Nephron (organoid): ENCODE measurements at regions not wholly inside any gene's neighbourhood (a gene's known extent, or its start where the extent isn't known, plus 50 kb on each side); places are given as distances from the start of the nearest gene placed in this dataset.
"Not testable (repeated sequence)": the region's sequence is repeated elsewhere in the genome, so short reads cannot be mapped to it uniquely, and the experiment has no call there.

Source experiments
- H3K27ac Mint-ChIP-seq, 3 experiments: 2 replicates each; pipeline ENCODE4 v1.8.0; 2020; ENCODE audit warnings: mixed read lengths in 3 of 3, mild to moderate bottlenecking in 2 of 3, moderate library complexity in 1 of 3
- H3K27me3 Mint-ChIP-seq: 2 replicates; pipeline ENCODE4 v1.8.0; 2021; ENCODE audit warnings: low read depth, mild to moderate bottlenecking, moderate library complexity, mixed read lengths
- H3K36me3 Mint-ChIP-seq: 2 replicates; pipeline ENCODE4 v1.8.0; 2020; ENCODE audit warnings: low read depth, mixed read lengths
- H3K4me1 Mint-ChIP-seq: 2 replicates; pipeline ENCODE4 v1.8.0; 2020; ENCODE audit warnings: mixed read lengths
- H3K4me3 Mint-ChIP-seq, 3 experiments: 2 replicates each; pipeline ENCODE4 v1.8.0; 2020; ENCODE audit warnings: mild to moderate bottlenecking in 3 of 3, mixed read lengths in 3 of 3, moderate library complexity in 2 of 3
- H3K9me3 Mint-ChIP-seq: 2 replicates; pipeline ENCODE4 v1.8.0; 2020; ENCODE audit warnings: mixed read lengths
- TF ChIP-seq, protein P1 (sequence below), 3 experiments: fragments of 200-600 bp; sonication (generic); IDR thresholded peaks; one replicate each; pipeline ENCODE4 v1.5.0; 2021; ENCODE audit warnings: antibody characterized with exemption in 3 of 3; ENCODE audit not compliant: unreplicated experiment in 3 of 3

DNA sequence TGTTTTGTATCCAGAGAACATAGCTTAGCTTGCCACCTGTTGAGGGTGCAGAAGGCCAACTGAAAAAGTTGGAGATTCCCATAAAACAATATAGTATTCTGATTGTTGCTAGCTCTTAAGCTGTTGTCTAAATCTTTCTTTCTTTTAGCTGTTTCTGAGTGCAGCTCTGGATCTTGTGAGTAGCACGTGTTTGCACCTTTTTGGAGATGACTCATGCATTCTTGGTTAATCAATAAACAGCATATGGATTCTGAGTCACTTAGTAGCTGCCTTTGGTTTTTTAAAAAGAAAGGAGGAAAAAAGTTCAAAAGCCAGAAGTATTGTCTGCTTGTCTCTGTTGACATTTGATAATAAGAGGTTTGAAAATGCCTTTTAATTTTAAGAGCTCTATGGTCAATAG lies 483.0 kb upstream of the FSIP2 start:
- TF ChIP-seq, protein P1, sequence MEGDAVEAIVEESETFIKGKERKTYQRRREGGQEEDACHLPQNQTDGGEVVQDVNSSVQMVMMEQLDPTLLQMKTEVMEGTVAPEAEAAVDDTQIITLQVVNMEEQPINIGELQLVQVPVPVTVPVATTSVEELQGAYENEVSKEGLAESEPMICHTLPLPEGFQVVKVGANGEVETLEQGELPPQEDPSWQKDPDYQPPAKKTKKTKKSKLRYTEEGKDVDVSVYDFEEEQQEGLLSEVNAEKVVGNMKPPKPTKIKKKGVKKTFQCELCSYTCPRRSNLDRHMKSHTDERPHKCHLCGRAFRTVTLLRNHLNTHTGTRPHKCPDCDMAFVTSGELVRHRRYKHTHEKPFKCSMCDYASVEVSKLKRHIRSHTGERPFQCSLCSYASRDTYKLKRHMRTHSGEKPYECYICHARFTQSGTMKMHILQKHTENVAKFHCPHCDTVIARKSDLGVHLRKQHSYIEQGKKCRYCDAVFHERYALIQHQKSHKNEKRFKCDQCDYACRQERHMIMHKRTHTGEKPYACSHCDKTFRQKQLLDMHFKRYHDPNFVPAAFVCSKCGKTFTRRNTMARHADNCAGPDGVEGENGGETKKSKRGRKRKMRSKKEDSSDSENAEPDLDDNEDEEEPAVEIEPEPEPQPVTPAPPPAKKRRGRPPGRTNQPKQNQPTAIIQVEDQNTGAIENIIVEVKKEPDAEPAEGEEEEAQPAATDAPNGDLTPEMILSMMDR (IDR thresholded peaks at IDR 0.05; ENCODE audit: unreplicated experiment in 3 of 3) = no peak
- Mint-ChIP-seq H3K4me1 (no peaks in the 10 kb centered on the region), H3K4me3 (no peak overlapping the region), H3K36me3 (no peaks in the 10 kb centered on the region), H3K27me3 (no peaks in the 10 kb centered on the region), H3K27ac (peak overlapping the region in 2 of 3 experiments; percentile 71 to 84), H3K9me3 (no peaks in the 10 kb centered on the region)

DNA sequence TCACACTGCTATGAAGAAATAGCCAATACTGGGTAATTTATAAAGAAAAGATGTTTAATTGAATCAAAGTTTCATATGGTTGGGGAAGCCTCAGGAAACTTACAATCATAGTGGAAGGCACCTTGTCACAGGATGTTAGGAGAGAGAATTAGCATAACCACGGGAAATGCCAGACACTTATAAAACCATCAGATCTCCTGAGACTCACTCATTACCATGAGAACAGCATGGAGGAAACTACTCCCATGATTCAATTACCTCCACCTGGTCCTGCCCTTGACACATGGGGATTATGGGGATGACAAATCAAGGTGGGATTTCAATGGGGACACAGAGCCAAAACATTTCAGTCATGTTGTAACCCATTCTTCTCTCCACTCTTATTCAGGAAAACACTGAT lies 472.9 kb upstream of the FSIP2 start:
- Mint-ChIP-seq H3K9me3 (no peaks in the 10 kb centered on the region), H3K4me1 (no peaks in the 10 kb centered on the region), H3K4me3 (no peak overlapping the region), H3K36me3 (no peaks in the 10 kb centered on the region), H3K27ac (no peak overlapping the region), H3K27me3 (no peaks in the 10 kb centered on the region)
- TF ChIP-seq, protein P1 (IDR thresholded peaks at IDR 0.05; ENCODE audit: unreplicated experiment in 3 of 3) = no peak

DNA sequence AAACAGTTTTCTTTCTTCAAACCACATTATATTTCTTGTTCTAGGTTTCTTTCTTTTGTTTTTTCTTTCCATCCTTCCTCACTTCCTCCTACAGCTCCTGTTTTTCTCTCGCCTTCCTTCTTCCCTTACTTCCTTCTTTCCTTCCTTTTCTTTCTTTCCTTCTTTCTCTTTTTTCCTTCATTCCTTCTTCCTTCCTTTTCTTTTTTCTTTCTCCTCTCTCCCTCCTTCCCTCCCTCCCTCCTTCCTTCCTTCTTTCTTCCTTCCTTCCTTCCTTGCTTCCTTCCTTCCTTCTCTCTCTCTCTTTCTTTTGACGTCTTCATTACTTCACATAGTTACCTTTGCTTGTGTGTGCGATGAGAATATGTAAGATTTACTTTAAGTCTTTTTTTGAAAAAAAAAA lies 470.0 kb upstream of the FSIP2 start:
- H3K27ac Mint-ChIP-seq = no peak overlapping the region
- H3K4me1 Mint-ChIP-seq = no peaks in the 10 kb centered on the region
- H3K27me3 Mint-ChIP-seq = no peaks in the 10 kb centered on the region
- TF ChIP-seq, protein P1 (IDR thresholded peaks at IDR 0.05; ENCODE audit: unreplicated experiment in 3 of 3) = no peak
- no peak overlapping the region for H3K4me3 Mint-ChIP-seq
- no peaks in the 10 kb centered on the region for H3K9me3 Mint-ChIP-seq
- H3K36me3 Mint-ChIP-seq = no peaks in the 10 kb centered on the region

DNA sequence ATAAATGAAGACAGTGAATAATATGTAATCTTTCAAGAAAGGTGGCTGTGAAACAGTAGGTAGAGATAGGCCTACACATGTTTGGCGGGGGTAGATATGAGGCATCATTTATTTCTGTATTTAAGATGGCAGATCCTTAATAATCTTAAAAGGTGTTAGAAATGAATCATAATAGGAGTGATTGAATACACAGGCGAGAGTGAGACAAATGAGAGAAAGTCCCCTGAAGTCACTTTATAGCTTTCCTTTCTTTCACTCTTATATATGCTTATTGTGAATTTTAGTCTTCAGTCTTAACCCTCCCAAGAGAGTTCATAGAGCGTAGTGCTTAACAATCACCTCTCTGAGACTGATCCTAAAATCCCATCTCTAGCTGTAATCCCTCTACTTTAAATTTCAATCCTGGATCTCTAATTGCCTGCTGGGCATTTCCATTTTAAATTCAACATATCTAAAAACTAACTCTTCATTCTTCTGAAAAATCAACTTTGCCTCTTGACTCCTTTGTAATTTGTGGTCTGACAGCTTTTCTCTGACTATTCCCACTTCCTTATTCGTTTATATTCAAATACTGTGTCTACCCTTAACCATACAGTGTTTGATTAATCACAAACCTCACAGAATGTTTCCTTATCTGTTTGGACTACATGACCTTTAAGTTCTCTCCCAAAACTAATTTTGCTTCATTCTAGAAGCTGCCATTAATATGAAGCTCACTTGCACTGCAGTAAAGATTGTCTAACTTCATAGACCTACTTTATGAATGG lies 463.7 kb upstream of the FSIP2 start:
- TF ChIP-seq, protein P1 (IDR thresholded peaks at IDR 0.05; ENCODE audit: unreplicated experiment in 3 of 3) = no peak
- Mint-ChIP-seq H3K36me3 (no peaks in the 10 kb centered on the region), H3K4me3 (no peak overlapping the region), H3K4me1 (no peaks in the 10 kb centered on the region), H3K27ac (no peak overlapping the region), H3K9me3 (no peaks in the 10 kb centered on the region), H3K27me3 (no peaks in the 10 kb centered on the region)

DNA sequence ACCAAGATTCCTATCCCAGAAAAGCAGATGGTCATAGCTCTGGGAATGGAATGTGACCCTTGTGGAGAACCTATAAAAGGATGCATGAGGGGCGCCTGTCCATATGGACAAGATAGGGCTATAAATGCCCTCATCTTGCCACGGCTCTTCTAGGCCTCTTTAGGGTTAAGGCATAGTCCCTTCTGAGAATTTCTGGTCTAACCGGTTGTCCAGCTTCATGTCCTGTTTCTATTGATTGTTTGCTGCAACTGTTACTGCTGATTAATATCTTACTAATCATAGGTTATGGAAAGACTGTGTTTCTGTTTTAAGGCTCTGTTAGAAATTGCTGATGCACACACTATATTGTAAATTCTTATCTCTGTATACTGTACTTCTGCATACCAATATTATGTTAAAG lies 462.6 kb upstream of the FSIP2 start:
- H3K27me3 Mint-ChIP-seq, H3K4me3 Mint-ChIP-seq, H3K36me3 Mint-ChIP-seq, H3K4me1 Mint-ChIP-seq, H3K9me3 Mint-ChIP-seq, H3K27ac Mint-ChIP-seq: not testable (repeated sequence)

DNA sequence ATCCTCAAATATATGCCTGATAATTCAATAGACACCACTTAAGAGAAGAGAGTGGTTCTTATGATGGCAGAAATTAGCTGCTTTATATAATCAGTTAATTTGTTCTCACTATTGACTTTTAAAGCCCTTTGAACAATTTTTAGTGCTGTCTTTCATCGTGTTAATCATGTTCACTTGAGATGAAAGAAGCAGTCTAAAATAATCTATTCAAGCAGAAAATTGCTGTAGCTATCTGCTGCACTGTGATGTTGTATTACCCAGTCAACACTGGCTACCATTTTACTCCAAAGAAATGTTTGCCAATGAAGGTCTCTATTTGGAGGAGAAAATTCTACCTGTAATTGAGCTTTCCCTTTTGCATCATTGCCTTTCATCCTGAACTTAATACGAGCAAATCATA lies 459.8 kb upstream of the FSIP2 start:
- no peaks in the 10 kb centered on the region for H3K4me1 Mint-ChIP-seq
- no peak overlapping the region for H3K4me3 Mint-ChIP-seq
- TF ChIP-seq, protein P1 (IDR thresholded peaks at IDR 0.05; ENCODE audit: unreplicated experiment in 3 of 3) = no peak
- H3K9me3 Mint-ChIP-seq = no peaks in the 10 kb centered on the region
- H3K27me3 Mint-ChIP-seq = no peaks in the 10 kb centered on the region
- H3K27ac Mint-ChIP-seq = no peak overlapping the region
- no peaks in the 10 kb centered on the region for H3K36me3 Mint-ChIP-seq
